GM23338 (cell line): ENCODE measurements at regions not wholly inside any gene's neighbourhood (a gene's known extent, or its start where the extent isn't known, plus 50 kb on each side); places are given as distances from the start of the nearest gene placed in this dataset.

Experiments used
- EZH2 ChIP-seq: fragments of 200-600 bp; sonication (generic); IDR thresholded peaks from one replicate; pipeline ENCODE4 v1.8.0; 2017; ENCODE audit warnings: antibody characterized with exemption, mild to moderate bottlenecking, low read depth; ENCODE audit not compliant: unreplicated experiment
- STAT1 ChIP-seq: IDR thresholded peaks from one replicate; pipeline ENCODE4 v1.6.1; 2016; ENCODE audit warnings: antibody characterized with exemption; ENCODE audit not compliant: unreplicated experiment
- ZNF331 ChIP-seq: fragments of 250-450 bp; sonication (Bioruptor Pico); IDR thresholded peaks from 2 replicates; pipeline ENCODE4 v1.5.0; 2020; ENCODE audit warnings: low read depth, mild to moderate bottlenecking, moderate library complexity
- TF ChIP-seq, protein P1 (sequence below): fragments of 250-450 bp; sonication (Bioruptor Pico); IDR thresholded peaks from 2 replicates; pipeline ENCODE4 v1.5.0; 2020; ENCODE audit warnings: mild to moderate bottlenecking, moderate library complexity
- TF ChIP-seq, protein P2 (sequence below), 2 experiments: fragments of 200-600 bp in 1 of 2; sonication (generic) in 1 of 2; conservative IDR thresholded peaks; 2 replicates each; pipeline versions ENCODE4 v1.5.1 to v1.6.1; 2016 to 2017; ENCODE audit warnings: antibody characterized with exemption in 2 of 2, low read depth in 2 of 2, mild to moderate bottlenecking in 2 of 2, moderate library complexity in 1 of 2
- TF ChIP-seq, protein P3 (sequence below): IDR thresholded peaks from one replicate; pipeline ENCODE4 v1.6.1; 2018; ENCODE audit warnings: antibody characterized with exemption; ENCODE audit not compliant: unreplicated experiment
- TF ChIP-seq, protein P4 (sequence below): IDR thresholded peaks from 2 replicates; pipeline ENCODE4 v1.6.1; 2016; ENCODE audit warnings: antibody characterized with exemption

DNA sequence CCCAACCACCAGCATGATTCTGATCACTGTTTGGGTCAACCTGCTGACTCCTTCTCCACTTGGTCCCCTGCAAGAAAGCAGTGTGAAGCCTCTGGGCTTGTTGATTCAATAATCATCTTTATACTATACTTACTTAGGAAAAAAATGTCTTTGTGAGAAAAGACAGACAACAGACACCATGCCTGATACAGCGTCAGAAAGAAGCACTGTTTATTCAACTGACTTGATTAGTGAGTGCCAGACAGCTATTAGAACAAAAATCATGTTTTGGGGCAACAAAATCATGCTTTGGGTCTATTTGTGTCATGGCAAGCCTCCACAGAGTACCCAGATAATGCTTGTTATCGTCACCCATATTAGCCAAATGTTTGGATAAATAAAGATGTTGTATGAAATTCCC is 58.7 kb upstream of the ATL2 start (continued):
- TF ChIP-seq, protein P1, sequence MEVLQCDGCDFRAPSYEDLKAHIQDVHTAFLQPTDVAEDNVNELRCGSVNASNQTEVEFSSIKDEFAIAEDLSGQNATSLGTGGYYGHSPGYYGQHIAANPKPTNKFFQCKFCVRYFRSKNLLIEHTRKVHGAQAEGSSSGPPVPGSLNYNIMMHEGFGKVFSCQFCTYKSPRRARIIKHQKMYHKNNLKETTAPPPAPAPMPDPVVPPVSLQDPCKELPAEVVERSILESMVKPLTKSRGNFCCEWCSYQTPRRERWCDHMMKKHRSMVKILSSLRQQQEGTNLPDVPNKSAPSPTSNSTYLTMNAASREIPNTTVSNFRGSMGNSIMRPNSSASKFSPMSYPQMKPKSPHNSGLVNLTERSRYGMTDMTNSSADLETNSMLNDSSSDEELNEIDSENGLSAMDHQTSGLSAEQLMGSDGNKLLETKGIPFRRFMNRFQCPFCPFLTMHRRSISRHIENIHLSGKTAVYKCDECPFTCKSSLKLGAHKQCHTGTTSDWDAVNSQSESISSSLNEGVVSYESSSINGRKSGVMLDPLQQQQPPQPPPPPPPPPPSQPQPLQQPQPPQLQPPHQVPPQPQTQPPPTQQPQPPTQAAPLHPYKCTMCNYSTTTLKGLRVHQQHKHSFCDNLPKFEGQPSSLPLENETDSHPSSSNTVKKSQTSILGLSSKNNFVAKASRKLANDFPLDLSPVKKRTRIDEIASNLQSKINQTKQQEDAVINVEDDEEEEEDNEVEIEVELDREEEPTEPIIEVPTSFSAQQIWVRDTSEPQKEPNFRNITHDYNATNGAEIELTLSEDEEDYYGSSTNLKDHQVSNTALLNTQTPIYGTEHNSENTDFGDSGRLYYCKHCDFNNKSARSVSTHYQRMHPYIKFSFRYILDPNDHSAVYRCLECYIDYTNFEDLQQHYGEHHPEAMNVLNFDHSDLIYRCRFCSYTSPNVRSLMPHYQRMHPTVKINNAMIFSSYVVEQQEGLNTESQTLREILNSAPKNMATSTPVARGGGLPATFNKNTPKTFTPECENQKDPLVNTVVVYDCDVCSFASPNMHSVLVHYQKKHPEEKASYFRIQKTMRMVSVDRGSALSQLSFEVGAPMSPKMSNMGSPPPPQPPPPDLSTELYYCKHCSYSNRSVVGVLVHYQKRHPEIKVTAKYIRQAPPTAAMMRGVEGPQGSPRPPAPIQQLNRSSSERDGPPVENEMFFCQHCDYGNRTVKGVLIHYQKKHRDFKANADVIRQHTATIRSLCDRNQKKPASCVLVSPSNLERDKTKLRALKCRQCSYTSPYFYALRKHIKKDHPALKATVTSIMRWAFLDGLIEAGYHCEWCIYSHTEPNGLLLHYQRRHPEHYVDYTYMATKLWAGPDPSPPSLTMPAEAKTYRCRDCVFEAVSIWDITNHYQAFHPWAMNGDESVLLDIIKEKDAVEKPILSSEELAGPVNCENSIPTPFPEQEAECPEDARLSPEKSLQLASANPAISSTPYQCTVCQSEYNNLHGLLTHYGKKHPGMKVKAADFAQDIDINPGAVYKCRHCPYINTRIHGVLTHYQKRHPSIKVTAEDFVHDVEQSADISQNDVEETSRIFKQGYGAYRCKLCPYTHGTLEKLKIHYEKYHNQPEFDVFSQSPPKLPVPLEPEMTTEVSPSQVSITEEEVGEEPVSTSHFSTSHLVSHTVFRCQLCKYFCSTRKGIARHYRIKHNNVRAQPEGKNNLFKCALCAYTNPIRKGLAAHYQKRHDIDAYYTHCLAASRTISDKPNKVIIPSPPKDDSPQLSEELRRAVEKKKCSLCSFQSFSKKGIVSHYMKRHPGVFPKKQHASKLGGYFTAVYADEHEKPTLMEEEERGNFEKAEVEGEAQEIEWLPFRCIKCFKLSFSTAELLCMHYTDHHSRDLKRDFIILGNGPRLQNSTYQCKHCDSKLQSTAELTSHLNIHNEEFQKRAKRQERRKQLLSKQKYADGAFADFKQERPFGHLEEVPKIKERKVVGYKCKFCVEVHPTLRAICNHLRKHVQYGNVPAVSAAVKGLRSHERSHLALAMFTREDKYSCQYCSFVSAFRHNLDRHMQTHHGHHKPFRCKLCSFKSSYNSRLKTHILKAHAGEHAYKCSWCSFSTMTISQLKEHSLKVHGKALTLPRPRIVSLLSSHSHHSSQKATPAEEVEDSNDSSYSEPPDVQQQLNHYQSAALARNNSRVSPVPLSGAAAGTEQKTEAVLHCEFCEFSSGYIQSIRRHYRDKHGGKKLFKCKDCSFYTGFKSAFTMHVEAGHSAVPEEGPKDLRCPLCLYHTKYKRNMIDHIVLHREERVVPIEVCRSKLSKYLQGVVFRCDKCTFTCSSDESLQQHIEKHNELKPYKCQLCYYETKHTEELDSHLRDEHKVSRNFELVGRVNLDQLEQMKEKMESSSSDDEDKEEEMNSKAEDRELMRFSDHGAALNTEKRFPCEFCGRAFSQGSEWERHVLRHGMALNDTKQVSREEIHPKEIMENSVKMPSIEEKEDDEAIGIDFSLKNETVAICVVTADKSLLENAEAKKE (CRISPR knock-in tag): no peak
- TF ChIP-seq, protein P2, sequence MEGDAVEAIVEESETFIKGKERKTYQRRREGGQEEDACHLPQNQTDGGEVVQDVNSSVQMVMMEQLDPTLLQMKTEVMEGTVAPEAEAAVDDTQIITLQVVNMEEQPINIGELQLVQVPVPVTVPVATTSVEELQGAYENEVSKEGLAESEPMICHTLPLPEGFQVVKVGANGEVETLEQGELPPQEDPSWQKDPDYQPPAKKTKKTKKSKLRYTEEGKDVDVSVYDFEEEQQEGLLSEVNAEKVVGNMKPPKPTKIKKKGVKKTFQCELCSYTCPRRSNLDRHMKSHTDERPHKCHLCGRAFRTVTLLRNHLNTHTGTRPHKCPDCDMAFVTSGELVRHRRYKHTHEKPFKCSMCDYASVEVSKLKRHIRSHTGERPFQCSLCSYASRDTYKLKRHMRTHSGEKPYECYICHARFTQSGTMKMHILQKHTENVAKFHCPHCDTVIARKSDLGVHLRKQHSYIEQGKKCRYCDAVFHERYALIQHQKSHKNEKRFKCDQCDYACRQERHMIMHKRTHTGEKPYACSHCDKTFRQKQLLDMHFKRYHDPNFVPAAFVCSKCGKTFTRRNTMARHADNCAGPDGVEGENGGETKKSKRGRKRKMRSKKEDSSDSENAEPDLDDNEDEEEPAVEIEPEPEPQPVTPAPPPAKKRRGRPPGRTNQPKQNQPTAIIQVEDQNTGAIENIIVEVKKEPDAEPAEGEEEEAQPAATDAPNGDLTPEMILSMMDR (conservative IDR thresholded peaks at IDR 0.05; ENCODE audit: low read depth in 2 of 2): no peak
- no peak for TF ChIP-seq EZH2
- no peak for TF ChIP-seq ZNF331
- TF ChIP-seq, protein P3, sequence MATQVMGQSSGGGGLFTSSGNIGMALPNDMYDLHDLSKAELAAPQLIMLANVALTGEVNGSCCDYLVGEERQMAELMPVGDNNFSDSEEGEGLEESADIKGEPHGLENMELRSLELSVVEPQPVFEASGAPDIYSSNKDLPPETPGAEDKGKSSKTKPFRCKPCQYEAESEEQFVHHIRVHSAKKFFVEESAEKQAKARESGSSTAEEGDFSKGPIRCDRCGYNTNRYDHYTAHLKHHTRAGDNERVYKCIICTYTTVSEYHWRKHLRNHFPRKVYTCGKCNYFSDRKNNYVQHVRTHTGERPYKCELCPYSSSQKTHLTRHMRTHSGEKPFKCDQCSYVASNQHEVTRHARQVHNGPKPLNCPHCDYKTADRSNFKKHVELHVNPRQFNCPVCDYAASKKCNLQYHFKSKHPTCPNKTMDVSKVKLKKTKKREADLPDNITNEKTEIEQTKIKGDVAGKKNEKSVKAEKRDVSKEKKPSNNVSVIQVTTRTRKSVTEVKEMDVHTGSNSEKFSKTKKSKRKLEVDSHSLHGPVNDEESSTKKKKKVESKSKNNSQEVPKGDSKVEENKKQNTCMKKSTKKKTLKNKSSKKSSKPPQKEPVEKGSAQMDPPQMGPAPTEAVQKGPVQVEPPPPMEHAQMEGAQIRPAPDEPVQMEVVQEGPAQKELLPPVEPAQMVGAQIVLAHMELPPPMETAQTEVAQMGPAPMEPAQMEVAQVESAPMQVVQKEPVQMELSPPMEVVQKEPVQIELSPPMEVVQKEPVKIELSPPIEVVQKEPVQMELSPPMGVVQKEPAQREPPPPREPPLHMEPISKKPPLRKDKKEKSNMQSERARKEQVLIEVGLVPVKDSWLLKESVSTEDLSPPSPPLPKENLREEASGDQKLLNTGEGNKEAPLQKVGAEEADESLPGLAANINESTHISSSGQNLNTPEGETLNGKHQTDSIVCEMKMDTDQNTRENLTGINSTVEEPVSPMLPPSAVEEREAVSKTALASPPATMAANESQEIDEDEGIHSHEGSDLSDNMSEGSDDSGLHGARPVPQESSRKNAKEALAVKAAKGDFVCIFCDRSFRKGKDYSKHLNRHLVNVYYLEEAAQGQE: no peak
- TF ChIP-seq, protein P4, sequence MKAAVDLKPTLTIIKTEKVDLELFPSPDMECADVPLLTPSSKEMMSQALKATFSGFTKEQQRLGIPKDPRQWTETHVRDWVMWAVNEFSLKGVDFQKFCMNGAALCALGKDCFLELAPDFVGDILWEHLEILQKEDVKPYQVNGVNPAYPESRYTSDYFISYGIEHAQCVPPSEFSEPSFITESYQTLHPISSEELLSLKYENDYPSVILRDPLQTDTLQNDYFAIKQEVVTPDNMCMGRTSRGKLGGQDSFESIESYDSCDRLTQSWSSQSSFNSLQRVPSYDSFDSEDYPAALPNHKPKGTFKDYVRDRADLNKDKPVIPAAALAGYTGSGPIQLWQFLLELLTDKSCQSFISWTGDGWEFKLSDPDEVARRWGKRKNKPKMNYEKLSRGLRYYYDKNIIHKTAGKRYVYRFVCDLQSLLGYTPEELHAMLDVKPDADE: no peak
- TF ChIP-seq STAT1: no peak
